ENCODE measurements at regions not wholly inside any gene's neighbourhood (a gene's known extent, or its start where the extent isn't known, plus 50 kb on each side); places are given as distances from the start of the nearest gene placed in this dataset.

DNA sequence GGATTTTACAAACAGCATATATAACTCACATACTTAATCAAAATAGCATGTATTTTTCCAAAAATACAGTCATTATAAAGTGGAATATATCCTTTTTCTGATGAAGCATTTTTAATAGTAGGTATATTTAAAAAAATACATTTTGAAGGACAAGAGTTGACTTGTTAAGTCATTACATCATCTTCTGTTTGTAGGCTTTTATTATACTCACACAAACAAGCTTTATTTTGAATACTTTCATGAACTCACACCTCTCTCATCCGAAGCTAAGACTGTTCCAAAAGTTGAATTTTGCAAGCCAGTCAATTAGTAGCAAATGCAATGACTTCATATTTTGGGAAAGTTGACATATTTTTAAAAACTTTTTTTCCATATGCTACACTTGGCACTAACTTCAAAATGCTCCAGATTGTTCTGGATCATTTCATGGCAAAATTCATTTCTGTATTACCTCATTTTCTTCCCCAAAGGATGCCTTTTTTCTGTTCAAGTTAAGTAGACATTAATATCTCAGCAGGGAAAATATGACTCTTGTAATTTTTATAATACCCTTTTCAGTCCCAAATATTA lies 68.5 kb upstream of the WDR75 start:
- Histone ChIP-seq H3F3A (ENCODE audit: insufficient read depth, low read depth) (0 out of 2 replicates have a peak, but pooled peaks cover 5% of the 10 kb centered on the region), H3K4me1 (replicated peaks; ENCODE audit: insufficient read depth) (peaks cover 6% of the 10 kb centered on the region; the same call in 1 of the 2 replicates)
- POLR2A ChIA-PET (ENCODE audit: unreplicated experiment), result no interaction called here

DNA sequence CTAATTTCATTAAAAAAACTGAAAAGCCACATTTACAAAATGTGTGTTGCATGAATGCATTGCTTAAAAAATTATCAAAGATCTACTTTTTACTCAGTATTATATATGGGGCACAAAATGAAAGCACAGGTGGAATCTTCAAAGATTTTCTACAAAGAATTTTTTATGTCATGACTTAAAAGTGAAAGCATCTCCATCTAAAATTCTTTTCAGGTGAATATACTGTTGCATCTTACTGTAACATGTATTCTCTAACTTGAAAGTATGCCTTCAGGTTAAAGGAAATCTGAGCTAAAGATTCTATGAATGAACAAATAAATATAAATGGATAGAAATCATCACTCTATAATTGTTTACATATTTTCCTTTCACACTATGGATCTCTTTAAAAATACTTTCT lies 66.8 kb upstream of the WDR75 start:
- ChIA-PET CTCF (no interaction called here), POLR2A (ENCODE audit: unreplicated experiment) (interaction anchor here (0.7 kb wide), 1 partner anchor 206 kb away, joined by 3 read pairs; no protein-coding TSS in a partner anchor)
- Histone ChIP-seq H3K27ac (no peak overlapping the region), H3K9me3 (ENCODE audit: insufficient read depth, low read depth) (no peaks in the 10 kb centered on the region; the same call in 1 of the 2 replicates), H3K79me2 (ENCODE audit: low read depth) (no peaks in the 10 kb centered on the region), H4K20me1 (ENCODE audit: insufficient read depth) (no peaks in the 10 kb centered on the region), H3K36me3 (ENCODE audit: low read depth) (no peaks in the 10 kb centered on the region), H3K4me2 (no peak overlapping the region), H3K27me3 (ENCODE audit: insufficient read depth, low read depth) (no peaks in the 10 kb centered on the region), H2AFZ (no peak overlapping the region), H3K4me3 (no peak overlapping the region), H3F3A (ENCODE audit: insufficient read depth, low read depth) (0 out of 2 replicates have a peak, but pooled peaks cover 5% of the 10 kb centered on the region), H3K4me1 (replicated peaks; ENCODE audit: insufficient read depth) (peaks cover 13% of the 10 kb centered on the region; the same call in 1 of the 2 replicates), H3K9me2 (ENCODE audit: insufficient read depth) (no peaks in the 10 kb centered on the region)
- TF ChIP-seq, protein P1, sequence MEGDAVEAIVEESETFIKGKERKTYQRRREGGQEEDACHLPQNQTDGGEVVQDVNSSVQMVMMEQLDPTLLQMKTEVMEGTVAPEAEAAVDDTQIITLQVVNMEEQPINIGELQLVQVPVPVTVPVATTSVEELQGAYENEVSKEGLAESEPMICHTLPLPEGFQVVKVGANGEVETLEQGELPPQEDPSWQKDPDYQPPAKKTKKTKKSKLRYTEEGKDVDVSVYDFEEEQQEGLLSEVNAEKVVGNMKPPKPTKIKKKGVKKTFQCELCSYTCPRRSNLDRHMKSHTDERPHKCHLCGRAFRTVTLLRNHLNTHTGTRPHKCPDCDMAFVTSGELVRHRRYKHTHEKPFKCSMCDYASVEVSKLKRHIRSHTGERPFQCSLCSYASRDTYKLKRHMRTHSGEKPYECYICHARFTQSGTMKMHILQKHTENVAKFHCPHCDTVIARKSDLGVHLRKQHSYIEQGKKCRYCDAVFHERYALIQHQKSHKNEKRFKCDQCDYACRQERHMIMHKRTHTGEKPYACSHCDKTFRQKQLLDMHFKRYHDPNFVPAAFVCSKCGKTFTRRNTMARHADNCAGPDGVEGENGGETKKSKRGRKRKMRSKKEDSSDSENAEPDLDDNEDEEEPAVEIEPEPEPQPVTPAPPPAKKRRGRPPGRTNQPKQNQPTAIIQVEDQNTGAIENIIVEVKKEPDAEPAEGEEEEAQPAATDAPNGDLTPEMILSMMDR (conservative IDR thresholded peaks at IDR 0.05), result no peak
- TF ChIP-seq EZH2 (IDR thresholded peaks at IDR 0.05; ENCODE audit: low read depth), result no peak
- BruUV-seq (replicated peaks), result no TSS peak
- DNase-seq, result no peak
- intact Hi-C loops (cut with micrococcal nuclease; ENCODE audit: unreplicated experiment), result no loop called here

More for the DNA sequence above, 68.5 kb upstream of the WDR75 start:
- Histone ChIP-seq H3K36me3 (ENCODE audit: low read depth) (no peaks in the 10 kb centered on the region), H3K4me3 (no peak overlapping the region), H3K79me2 (ENCODE audit: low read depth) (no peaks in the 10 kb centered on the region), H3K27ac (no peak overlapping the region), H3K9me3 (ENCODE audit: insufficient read depth, low read depth) (no peaks in the 10 kb centered on the region; the same call in 1 of the 2 replicates), H4K20me1 (ENCODE audit: insufficient read depth) (no peaks in the 10 kb centered on the region), H2AFZ (no peak overlapping the region), H3K4me2 (no peak overlapping the region), H3K27me3 (ENCODE audit: insufficient read depth, low read depth) (no peaks in the 10 kb centered on the region), H3K9me2 (ENCODE audit: insufficient read depth) (no peaks in the 10 kb centered on the region)
- DNase-seq, result no peak
- TF ChIP-seq, protein P1 (conservative IDR thresholded peaks at IDR 0.05), result no peak
- no peak for TF ChIP-seq EZH2 (IDR thresholded peaks at IDR 0.05; ENCODE audit: low read depth)
- intact Hi-C loops (cut with micrococcal nuclease; ENCODE audit: unreplicated experiment), result no loop called here
- no TSS peak for BruUV-seq (replicated peaks)
- CTCF ChIA-PET, result no interaction called here

DNA sequence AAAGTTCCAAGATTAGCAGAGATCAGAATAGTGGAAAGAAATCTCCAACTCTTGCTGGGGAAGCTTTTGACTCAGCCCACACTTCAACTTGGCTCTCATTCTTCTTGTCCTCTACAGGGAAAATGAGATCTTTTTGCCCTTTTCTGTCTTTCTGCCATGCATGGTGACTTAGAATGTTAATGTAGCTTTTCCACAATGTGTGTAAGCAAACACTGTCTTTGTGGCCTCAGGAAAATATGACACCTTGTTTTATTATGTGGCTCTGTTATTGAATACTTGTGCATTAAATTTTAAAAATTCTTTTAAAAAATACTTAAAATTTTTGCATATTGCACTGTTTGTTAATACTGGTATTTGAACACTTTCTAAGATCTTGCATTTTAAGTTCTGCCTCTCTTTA lies 65.4 kb upstream of the WDR75 start:
- H3K27ac ChIP-seq, result no peak overlapping the region
- intact Hi-C loops (cut with micrococcal nuclease; ENCODE audit: unreplicated experiment), result no loop called here
- TF ChIP-seq, protein P1 (conservative IDR thresholded peaks at IDR 0.05), result no peak

More for the DNA sequence above, 65.4 kb upstream of the WDR75 start:
- H3K36me3 ChIP-seq (ENCODE audit: low read depth), result no peaks in the 10 kb centered on the region
- CTCF ChIA-PET, result no interaction called here
- no TSS peak for BruUV-seq (replicated peaks)
- H3K9me3 ChIP-seq (ENCODE audit: insufficient read depth, low read depth), result no peaks in the 10 kb centered on the region; the same call in 1 of the 2 replicates
- H4K20me1 ChIP-seq (ENCODE audit: insufficient read depth), result no peaks in the 10 kb centered on the region
- H3K4me2 ChIP-seq, result no peak overlapping the region
- H3K9me2 ChIP-seq (ENCODE audit: insufficient read depth), result no peaks in the 10 kb centered on the region
- H3K27me3 ChIP-seq (ENCODE audit: insufficient read depth, low read depth), result no peaks in the 10 kb centered on the region
- no peak overlapping the region for H3K4me3 ChIP-seq
- no peak for DNase-seq
- peaks cover 19% of the 10 kb centered on the region; the same call in 1 of the 2 replicates for H3K4me1 ChIP-seq (replicated peaks; ENCODE audit: insufficient read depth)
- H3K79me2 ChIP-seq (ENCODE audit: low read depth), result no peaks in the 10 kb centered on the region
- no peaks in the 10 kb centered on the region for H3F3A ChIP-seq (ENCODE audit: insufficient read depth, low read depth)
- POLR2A ChIA-PET (ENCODE audit: unreplicated experiment), result no interaction called here
- H2AFZ ChIP-seq, result no peak overlapping the region

All from PC-9 (cell line).